ENCODE measurements at regions not wholly inside any gene's neighbourhood (a gene's known extent, or its start where the extent isn't known, plus 50 kb on each side); places are given as distances from the start of the nearest gene placed in this dataset.

- no peak for TF ChIP-seq POLR2AphosphoS5 (IDR thresholded peaks at IDR 0.05; ENCODE audit: low read depth, low read length)
- TF ChIP-seq, protein P1, sequence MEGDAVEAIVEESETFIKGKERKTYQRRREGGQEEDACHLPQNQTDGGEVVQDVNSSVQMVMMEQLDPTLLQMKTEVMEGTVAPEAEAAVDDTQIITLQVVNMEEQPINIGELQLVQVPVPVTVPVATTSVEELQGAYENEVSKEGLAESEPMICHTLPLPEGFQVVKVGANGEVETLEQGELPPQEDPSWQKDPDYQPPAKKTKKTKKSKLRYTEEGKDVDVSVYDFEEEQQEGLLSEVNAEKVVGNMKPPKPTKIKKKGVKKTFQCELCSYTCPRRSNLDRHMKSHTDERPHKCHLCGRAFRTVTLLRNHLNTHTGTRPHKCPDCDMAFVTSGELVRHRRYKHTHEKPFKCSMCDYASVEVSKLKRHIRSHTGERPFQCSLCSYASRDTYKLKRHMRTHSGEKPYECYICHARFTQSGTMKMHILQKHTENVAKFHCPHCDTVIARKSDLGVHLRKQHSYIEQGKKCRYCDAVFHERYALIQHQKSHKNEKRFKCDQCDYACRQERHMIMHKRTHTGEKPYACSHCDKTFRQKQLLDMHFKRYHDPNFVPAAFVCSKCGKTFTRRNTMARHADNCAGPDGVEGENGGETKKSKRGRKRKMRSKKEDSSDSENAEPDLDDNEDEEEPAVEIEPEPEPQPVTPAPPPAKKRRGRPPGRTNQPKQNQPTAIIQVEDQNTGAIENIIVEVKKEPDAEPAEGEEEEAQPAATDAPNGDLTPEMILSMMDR (IDR thresholded peaks at IDR 0.05) = no peak
Observed at GRCh38 chr12:91991399-91992187, 154.1 kb downstream of the BTG1 start.
